ENCODE measurements at regions not wholly inside any gene's neighbourhood (a gene's known extent, or its start where the extent isn't known, plus 50 kb on each side); places are given as distances from the start of the nearest gene placed in this dataset.
"Not testable (repeated sequence)": the region's sequence is repeated elsewhere in the genome, so short reads cannot be mapped to it uniquely, and the experiment has no call there.

- no peak for DNase-seq
These were observed 103.1 kb upstream of the PCBD1 start for GRCh38 chr10:70991140-70992124.

GRCh38 chr10:70992436-70992835 lies 104.1 kb upstream of the PCBD1 start:
- DNase-seq = no peak

GRCh38 chr10:70993051-70993450 lies 104.7 kb upstream of the PCBD1 start:
- no peak for DNase-seq

GRCh38 chr10:70996549-70996948 lies 108.2 kb upstream of the PCBD1 start:
- DNase-seq = no peak

GRCh38 chr10:70997236-70997635 lies 108.9 kb upstream of the PCBD1 start:
- DNase-seq = no peak

GRCh38 chr10:70998086-70998485 lies 109.7 kb upstream of the PCBD1 start:
- no peak for DNase-seq

GRCh38 chr10:71001470-71001869 lies 113.1 kb upstream of the PCBD1 start:
- no peak for DNase-seq

- no peak for DNase-seq
These were observed 116.1 kb upstream of the PCBD1 start for GRCh38 chr10:71004176-71005075.

- no peak for DNase-seq
These were observed 117.3 kb upstream of the PCBD1 start for GRCh38 chr10:71005337-71006305.

GRCh38 chr10:71006506-71006905 lies 118.1 kb upstream of the PCBD1 start:
- DNase-seq = no peak

- DNase-seq = no peak
These were observed 119.2 kb upstream of the PCBD1 start for GRCh38 chr10:71007516-71007915.

GRCh38 chr10:71008150-71008549 lies 119.8 kb upstream of the PCBD1 start:
- DNase-seq = no peak

GRCh38 chr10:71009126-71009525 lies 120.8 kb upstream of the PCBD1 start:
- no peak for DNase-seq

- no peak for DNase-seq
These were observed 122.4 kb upstream of the PCBD1 start for GRCh38 chr10:71010730-71011129.

GRCh38 chr10:71011141-71011540 lies 122.8 kb upstream of the PCBD1 start:
- no peak for DNase-seq

- DNase-seq = no peak
These were observed 125.8 kb upstream of the PCBD1 start for GRCh38 chr10:71014021-71014805.

GRCh38 chr10:71015674-71016073 lies 127.3 kb upstream of the PCBD1 start:
- no peak for DNase-seq

GRCh38 chr10:71020061-71020460 lies 131.7 kb upstream of the PCBD1 start:
- DNase-seq = not testable (repeated sequence)

GRCh38 chr10:71021402-71021801 lies 133.0 kb upstream of the PCBD1 start:
- no peak for DNase-seq

GRCh38 chr10:71023704-71024283 lies 135.4 kb upstream of the PCBD1 start:
- no peak for DNase-seq

- no peak for DNase-seq
These were observed 136.1 kb upstream of the PCBD1 start for GRCh38 chr10:71024490-71024889.

All from activated gamma-delta T cell treated with Interleukin-2 at 50 U/mL for 16 hours (primary cell).